ENCODE measurements at regions not wholly inside any gene's neighbourhood (a gene's known extent, or its start where the extent isn't known, plus 50 kb on each side); places are given as distances from the start of the nearest gene placed in this dataset.

- no peak overlapping the region for H3K27ac Mint-ChIP-seq (ENCODE audit: unreplicated experiment)
- no peak for TF ChIP-seq CTCF (IDR thresholded peaks at IDR 0.05)
- peaks cover 3% of the 10 kb centered on the region for H3K27me3 Mint-ChIP-seq (ENCODE audit: unreplicated experiment)
- H3K9me3 Mint-ChIP-seq (ENCODE audit: unreplicated experiment), result peaks cover 7% of the 10 kb centered on the region
- H3K4me1 Mint-ChIP-seq (ENCODE audit: unreplicated experiment), result no peaks in the 10 kb centered on the region
- no peaks in the 10 kb centered on the region for H3K36me3 Mint-ChIP-seq (ENCODE audit: unreplicated experiment)
- H3K4me3 Mint-ChIP-seq (ENCODE audit: unreplicated experiment), result no peak overlapping the region
- DNase-seq (ENCODE audit: extremely low spot score, unreplicated experiment), result no peak
These were observed 148.9 kb upstream of the SLC39A10 start for GRCh38 chr2:195508139-195508455.

GRCh38 chr2:195507447-195508138 is 149.4 kb upstream of the SLC39A10 start:
- H3K27ac Mint-ChIP-seq (ENCODE audit: unreplicated experiment), result no peak overlapping the region
- no peak for DNase-seq (ENCODE audit: extremely low spot score, unreplicated experiment)
- no peak overlapping the region for H3K4me3 Mint-ChIP-seq (ENCODE audit: unreplicated experiment)
- peaks cover 3% of the 10 kb centered on the region for H3K27me3 Mint-ChIP-seq (ENCODE audit: unreplicated experiment)
- H3K36me3 Mint-ChIP-seq (ENCODE audit: unreplicated experiment), result no peaks in the 10 kb centered on the region
- H3K4me1 Mint-ChIP-seq (ENCODE audit: unreplicated experiment), result no peaks in the 10 kb centered on the region
- peaks cover 7% of the 10 kb centered on the region for H3K9me3 Mint-ChIP-seq (ENCODE audit: unreplicated experiment)
- TF ChIP-seq CTCF (IDR thresholded peaks at IDR 0.05), result no peak

GRCh38 chr2:195505701-195506100 is 151.3 kb upstream of the SLC39A10 start:
- Mint-ChIP-seq H3K9me3 (ENCODE audit: unreplicated experiment) (peaks cover 7% of the 10 kb centered on the region), H3K27me3 (ENCODE audit: unreplicated experiment) (peaks cover 3% of the 10 kb centered on the region), H3K4me1 (ENCODE audit: unreplicated experiment) (no peaks in the 10 kb centered on the region), H3K36me3 (ENCODE audit: unreplicated experiment) (no peaks in the 10 kb centered on the region), H3K4me3 (ENCODE audit: unreplicated experiment) (no peak overlapping the region), H3K27ac (ENCODE audit: unreplicated experiment) (no peak overlapping the region)
- no peak for TF ChIP-seq CTCF (IDR thresholded peaks at IDR 0.05)
- DNase-seq (ENCODE audit: extremely low spot score, unreplicated experiment), result no peak

- H3K27me3 Mint-ChIP-seq (ENCODE audit: unreplicated experiment), result no peaks in the 10 kb centered on the region
- TF ChIP-seq CTCF (IDR thresholded peaks at IDR 0.05), result no peak
- H3K9me3 Mint-ChIP-seq (ENCODE audit: unreplicated experiment), result peaks cover 7% of the 10 kb centered on the region
- H3K36me3 Mint-ChIP-seq (ENCODE audit: unreplicated experiment), result no peaks in the 10 kb centered on the region
- no peak overlapping the region for H3K4me3 Mint-ChIP-seq (ENCODE audit: unreplicated experiment)
- peaks cover 7% of the 10 kb centered on the region for H3K4me1 Mint-ChIP-seq (ENCODE audit: unreplicated experiment)
- no peak overlapping the region for H3K27ac Mint-ChIP-seq (ENCODE audit: unreplicated experiment)
- DNase-seq (ENCODE audit: extremely low spot score, unreplicated experiment), result no peak
These were observed 153.8 kb upstream of the SLC39A10 start for GRCh38 chr2:195503208-195503607.

- no peaks in the 10 kb centered on the region for H3K36me3 Mint-ChIP-seq (ENCODE audit: unreplicated experiment)
- no peak for DNase-seq (ENCODE audit: extremely low spot score, unreplicated experiment)
- H3K27ac Mint-ChIP-seq (ENCODE audit: unreplicated experiment), result no peak overlapping the region
- H3K9me3 Mint-ChIP-seq (ENCODE audit: unreplicated experiment), result peaks cover under 1% of the 10 kb centered on the region
- H3K4me3 Mint-ChIP-seq (ENCODE audit: unreplicated experiment), result no peak overlapping the region
- no peak for TF ChIP-seq CTCF (IDR thresholded peaks at IDR 0.05)
- no peaks in the 10 kb centered on the region for H3K27me3 Mint-ChIP-seq (ENCODE audit: unreplicated experiment)
- H3K4me1 Mint-ChIP-seq (ENCODE audit: unreplicated experiment), result peaks cover 7% of the 10 kb centered on the region
These were observed 155.3 kb upstream of the SLC39A10 start for GRCh38 chr2:195501746-195502145.

Measured in osteocyte (in vitro differentiated cells).